GM20000 (cell line): ENCODE measurements at regions not wholly inside any gene's neighbourhood (a gene's known extent, or its start where the extent isn't known, plus 50 kb on each side); places are given as distances from the start of the nearest gene placed in this dataset.

Source experiments
- DNase-seq: peaks from one replicate; pipeline ENCODE4 v3.0.0; 2012; ENCODE audit warnings: low spot score
- TF ChIP-seq, protein P1 (sequence below): IDR thresholded peaks from 2 replicates; pipeline ENCODE4 v1.5.1; 2012; ENCODE audit warnings: mild to moderate bottlenecking, control low read depth; ENCODE audit errors: extremely low read depth, missing control alignments

DNA sequence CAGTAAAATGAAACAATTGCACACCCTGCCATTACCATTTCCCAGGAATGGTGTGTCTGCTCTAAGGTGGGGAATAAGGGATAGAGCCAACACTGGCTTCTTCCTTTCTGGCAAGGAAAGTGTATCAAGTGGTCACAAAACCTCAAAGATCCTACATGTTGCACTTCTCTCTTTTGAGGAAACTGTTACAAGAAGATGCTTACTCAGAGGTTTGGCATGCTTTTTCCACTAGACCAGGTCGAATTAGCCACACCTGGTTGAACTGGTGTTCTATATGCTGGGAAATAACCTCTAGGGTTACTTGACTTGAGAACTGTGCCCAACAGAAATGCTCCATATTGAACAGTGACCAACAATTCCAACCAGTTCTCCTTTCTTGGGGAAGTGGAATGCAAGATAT is 102.9 kb downstream of the LRRN1 start:
- no peak for DNase-seq
- TF ChIP-seq, protein P1, sequence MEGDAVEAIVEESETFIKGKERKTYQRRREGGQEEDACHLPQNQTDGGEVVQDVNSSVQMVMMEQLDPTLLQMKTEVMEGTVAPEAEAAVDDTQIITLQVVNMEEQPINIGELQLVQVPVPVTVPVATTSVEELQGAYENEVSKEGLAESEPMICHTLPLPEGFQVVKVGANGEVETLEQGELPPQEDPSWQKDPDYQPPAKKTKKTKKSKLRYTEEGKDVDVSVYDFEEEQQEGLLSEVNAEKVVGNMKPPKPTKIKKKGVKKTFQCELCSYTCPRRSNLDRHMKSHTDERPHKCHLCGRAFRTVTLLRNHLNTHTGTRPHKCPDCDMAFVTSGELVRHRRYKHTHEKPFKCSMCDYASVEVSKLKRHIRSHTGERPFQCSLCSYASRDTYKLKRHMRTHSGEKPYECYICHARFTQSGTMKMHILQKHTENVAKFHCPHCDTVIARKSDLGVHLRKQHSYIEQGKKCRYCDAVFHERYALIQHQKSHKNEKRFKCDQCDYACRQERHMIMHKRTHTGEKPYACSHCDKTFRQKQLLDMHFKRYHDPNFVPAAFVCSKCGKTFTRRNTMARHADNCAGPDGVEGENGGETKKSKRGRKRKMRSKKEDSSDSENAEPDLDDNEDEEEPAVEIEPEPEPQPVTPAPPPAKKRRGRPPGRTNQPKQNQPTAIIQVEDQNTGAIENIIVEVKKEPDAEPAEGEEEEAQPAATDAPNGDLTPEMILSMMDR = no peak

DNA sequence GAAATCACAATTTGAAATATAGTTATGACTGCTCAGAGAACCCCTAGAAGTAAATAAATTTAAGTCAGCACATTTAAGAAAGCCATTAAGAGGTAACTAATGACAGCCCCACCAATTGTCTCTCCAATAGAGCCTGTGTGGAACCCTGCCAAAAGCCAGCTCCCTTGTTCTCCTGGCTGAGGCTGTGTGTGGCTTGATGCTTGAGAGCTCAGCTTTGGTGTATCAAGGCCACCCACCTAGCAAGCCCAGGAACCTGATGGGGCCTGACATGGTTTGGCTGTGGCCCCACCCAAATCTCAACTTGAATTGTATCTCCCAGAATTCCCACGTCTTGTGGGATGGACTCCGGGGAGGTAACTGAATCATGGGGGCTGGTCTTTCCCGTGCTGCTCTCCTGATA is 106.9 kb downstream of the LRRN1 start:
- TF ChIP-seq, protein P1 = no peak
- DNase-seq = no peak

DNA sequence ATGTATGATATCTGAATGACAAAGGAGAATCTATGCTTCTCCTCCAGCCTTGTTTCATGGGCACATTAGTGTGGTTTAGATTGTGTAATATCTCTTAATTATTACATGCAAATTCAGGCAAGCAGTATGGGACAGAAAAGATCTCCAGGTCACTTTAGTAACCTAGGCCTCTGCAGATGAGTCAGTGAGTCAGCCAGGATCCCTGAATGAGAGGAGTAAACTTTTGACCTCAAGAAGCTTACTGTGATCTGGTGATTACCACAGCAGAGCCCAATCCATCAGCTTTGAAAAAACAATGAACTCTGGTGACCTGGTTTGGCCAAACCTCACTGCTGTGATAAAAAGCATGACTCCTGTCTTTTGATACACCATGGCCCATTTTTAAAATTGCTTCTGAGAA is 107.8 kb downstream of the LRRN1 start:
- TF ChIP-seq, protein P1 = no peak
- no peak for DNase-seq

DNA sequence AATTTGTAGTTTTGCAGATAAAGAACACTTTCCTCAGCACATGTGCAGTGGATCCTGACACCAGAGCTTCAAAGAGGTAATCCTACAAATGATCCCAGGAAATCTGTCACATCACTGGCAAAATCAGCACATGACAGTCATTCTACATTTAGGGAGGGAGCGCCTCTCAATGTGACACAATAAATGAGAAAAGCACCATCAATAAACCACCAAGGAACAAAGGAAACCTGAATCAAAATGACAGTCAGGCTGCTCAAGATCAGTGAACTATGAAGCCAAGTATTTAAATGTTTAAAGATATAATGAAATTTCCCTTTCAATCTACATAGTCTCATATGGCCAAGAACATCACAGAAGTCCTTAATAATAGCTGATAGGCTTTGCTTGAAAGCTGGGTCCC is 119.5 kb downstream of the LRRN1 start:
- DNase-seq = no peak
- TF ChIP-seq, protein P1 = no peak

DNA sequence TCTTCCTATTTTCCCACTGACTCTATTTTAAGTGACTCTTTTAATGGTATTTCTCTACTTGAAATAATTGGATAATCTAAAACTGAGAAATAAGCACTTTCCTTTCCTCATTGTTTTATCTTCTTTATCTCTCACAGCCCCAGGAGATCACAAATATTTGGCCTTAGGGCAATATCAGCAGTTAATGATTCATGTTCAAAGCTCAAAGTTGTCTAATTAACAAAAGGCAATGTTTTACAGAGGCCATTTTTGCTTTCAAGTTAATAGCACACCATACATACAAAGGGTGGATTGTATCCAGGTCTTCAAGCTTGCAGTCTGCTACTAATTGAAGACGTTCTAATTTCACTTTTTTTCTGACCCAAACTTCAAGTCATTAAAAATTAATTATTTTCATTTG is 120.1 kb downstream of the LRRN1 start:
- TF ChIP-seq, protein P1 = no peak
- no peak for DNase-seq

DNA sequence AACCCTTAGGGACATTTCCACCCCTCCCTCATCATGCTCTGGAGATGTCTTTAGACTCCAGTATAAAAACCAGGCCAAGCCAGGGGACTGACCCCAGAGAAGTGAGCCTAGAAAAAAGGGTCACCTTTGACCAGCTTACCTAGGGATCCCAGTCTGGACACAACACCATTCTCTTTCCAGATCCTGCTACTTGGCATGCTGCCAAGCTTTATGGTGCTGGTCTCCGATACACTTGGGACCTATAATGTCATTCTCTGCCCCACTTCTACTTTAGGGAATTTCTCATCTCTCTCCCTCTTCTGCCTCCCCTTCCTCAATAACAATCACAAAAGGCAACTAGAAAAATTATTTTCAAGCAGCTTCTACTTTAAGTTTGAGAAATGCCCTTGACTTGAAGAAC is 124.4 kb downstream of the LRRN1 start:
- DNase-seq = no peak
- TF ChIP-seq, protein P1 = no peak

DNA sequence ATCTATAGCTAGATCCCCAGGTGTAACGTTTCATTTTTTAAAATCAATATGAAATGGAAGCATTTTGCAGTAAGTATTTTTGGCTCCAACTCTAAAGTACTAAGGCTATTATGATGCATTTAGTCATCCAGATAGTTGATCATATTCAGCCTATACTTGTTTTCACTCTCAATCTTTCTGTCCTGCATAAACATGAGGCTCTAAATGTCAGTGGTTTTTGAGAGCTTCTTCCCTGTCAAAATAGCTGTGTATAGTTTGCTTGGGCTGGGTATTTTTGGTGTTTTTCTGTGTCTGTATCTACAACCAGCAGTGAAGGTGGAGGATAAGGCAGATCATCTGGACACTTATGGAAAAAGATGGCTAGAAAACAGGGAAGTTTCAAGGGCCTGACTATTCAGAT is 128.0 kb downstream of the LRRN1 start:
- no peak for DNase-seq
- TF ChIP-seq, protein P1 = no peak
